HG02763 (cell line): ENCODE measurements at regions not wholly inside any gene's neighbourhood (a gene's known extent, or its start where the extent isn't known, plus 50 kb on each side); places are given as distances from the start of the nearest gene placed in this dataset.

ENCODE experiments used
- ATAC-seq: cut with Tn5 transposase; IDR thresholded peaks from one replicate; pipeline ENCODE4 v1.9.1; 2021; ENCODE audit warnings: mild to moderate bottlenecking, moderate library complexity; ENCODE audit not compliant: unreplicated experiment

DNA sequence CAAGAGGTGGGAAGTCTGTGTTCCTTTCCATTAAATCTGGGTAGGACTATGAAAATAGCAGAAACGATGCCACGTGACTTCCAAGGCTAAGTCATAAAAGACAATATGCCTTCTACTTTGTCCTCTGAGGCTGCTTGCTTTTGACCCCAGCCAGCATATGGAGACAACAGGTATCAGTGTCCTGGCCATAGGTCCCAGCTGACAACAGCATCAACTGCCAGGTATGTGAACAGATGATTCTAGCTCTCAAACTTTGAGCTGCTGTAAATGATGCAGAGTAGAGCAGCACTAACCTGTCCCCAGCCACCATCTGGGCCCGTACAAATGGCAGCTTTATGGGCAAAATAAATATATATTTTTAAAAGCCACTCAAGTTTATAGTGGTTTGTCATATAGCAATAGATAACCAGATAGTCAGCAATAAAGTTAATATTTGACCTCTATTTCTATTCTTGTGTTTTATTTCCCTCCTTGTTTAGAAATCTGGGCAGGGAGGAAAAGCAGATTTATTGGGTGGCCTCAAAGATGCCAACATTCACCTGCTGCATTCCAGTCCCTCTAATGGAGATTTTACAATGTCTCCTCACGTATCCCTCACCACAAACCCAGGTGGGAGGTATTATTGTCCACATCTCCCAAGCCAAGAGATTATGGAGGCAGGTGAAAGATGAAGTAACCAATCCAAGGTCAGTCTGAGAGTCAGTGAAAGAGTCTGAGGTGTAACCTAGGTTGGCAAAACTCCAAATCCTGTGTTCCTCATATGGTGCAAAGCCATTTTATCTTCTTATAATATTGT is 209.6 kb upstream of the LARGE1 start:
- no peak for ATAC-seq

GRCh38 chr22:34135749-34136148 is 215.5 kb upstream of the LARGE1 start:
- ATAC-seq: no peak

- no peak for ATAC-seq
Observed at GRCh38 chr22:34150023-34150422, 229.7 kb upstream of the LARGE1 start.

GRCh38 chr22:34159491-34159890 is 239.2 kb upstream of the LARGE1 start:
- ATAC-seq: no peak

GRCh38 chr22:34160141-34160783 is 240.0 kb upstream of the LARGE1 start:
- no peak for ATAC-seq

- ATAC-seq: no peak
Observed at GRCh38 chr22:34161431-34162123, 241.3 kb upstream of the LARGE1 start.

DNA sequence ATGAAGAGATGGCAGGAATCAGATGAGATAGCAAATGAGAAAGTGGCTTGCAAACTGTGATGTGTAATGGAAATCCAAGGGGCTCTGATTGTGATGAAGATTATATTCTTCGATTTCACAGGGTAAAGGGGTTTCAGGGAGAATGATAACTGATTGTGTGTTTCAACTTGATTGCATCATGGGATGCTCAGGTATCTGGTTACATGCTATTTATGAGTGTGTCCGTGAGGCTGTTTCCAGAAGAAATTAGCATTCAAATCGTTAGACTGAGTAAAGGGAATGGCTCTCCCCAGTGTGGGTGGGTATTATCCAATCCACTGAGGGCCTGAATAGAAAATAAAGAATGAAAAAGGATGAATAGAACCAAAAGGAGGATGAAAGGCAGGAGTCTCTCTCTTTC is 278.7 kb upstream of the LARGE1 start:
- no peak for ATAC-seq

DNA sequence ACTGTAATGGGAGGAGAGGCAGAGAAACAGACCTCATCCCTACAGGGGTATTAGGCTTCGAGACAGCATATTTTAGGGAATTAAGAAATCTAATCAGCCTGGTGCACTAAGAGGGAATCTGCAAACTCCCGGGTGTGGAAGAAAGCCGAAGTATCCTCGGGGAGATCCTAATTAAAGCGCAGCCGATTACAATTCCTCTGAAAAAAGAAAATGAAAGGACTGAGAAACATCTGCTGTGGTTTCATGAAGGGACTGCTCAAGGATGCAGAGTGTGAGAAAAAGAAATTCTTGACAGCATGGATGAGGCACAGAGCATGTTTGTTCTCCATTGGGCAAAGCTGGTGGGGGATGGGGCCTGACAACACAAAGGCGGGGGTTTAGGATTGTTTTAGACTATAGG is 290.0 kb upstream of the LARGE1 start:
- ATAC-seq: no peak

DNA sequence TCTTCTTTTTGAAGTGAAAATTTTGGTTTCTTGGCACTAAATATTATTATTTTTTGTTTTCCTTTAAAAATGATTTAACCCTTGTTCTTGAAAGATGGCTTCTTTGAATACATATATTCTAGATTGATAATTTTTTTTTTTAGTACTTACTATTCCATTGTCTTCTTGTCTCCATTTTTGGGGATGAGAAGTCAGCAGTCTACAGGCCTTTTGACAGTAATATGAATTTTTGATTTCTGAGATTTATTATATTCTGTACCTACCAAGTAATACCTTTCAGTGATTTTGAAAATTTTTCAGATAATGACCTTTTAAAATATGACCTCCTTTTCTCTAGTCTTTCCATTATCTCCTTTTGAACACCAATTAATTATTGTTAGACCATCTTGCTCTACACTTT is 294.1 kb upstream of the LARGE1 start:
- ATAC-seq: no peak

- no peak for ATAC-seq
Observed at GRCh38 chr22:34225278-34225677, 305.0 kb upstream of the LARGE1 start.

- no peak for ATAC-seq
Observed at GRCh38 chr22:34236527-34236926, 316.3 kb upstream of the LARGE1 start.

DNA sequence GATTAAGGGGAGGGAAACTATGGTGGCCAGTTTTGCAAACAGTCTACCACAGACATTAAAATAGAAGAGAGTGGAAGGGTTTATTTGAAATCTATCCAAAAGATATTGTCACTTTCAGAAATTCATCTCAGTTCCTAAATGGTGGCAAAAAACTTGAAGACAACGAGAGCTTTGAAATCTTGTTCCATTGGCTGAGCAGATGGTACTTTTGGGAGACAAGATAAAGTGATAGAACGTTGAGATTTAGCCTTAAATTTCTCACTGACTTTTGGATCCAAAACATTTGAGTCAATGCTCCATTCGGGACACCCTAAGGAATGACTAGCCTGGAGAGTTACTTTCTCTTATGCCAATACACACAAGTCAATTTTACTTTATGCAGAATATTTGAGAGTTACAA is 319.1 kb upstream of the LARGE1 start:
- ATAC-seq: no peak

- ATAC-seq: no peak
Observed at GRCh38 chr22:34243023-34243422, 322.7 kb upstream of the LARGE1 start.

- ATAC-seq: no peak
Observed at GRCh38 chr22:34255042-34255441, 334.8 kb upstream of the LARGE1 start.

GRCh38 chr22:34278121-34278520 is 357.8 kb upstream of the LARGE1 start:
- ATAC-seq: no peak

DNA sequence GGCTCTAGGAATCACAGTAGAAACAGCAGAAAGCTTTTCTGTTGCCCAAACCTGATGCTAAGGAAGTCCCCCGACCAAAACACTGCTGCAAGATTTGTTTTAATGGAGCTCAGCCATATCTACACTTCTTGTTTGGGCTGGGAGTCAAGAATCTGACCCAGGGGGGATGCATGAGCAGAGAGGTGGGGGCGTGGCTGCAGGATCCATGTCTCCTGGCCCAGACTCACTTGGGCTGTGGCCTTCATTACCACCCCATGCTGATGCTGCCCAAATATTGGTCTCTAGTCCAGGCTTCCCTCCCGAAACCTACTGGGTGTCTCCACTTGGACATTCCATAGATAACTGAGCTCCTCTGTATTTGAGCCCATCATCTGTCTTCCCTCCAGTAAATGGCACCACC is 361.5 kb upstream of the LARGE1 start:
- no peak for ATAC-seq

- no peak for ATAC-seq
Observed at GRCh38 chr22:34283844-34284243, 363.6 kb upstream of the LARGE1 start.

- no peak for ATAC-seq
Observed at GRCh38 chr22:34293324-34293723, 373.0 kb upstream of the LARGE1 start.

GRCh38 chr22:34294476-34294875 is 374.2 kb upstream of the LARGE1 start:
- ATAC-seq: no peak

- ATAC-seq: no peak
Observed at GRCh38 chr22:34294986-34295385, 374.7 kb upstream of the LARGE1 start.

- no peak for ATAC-seq
Observed at GRCh38 chr22:34296461-34296860, 376.2 kb upstream of the LARGE1 start.

GRCh38 chr22:34297536-34298120 is 377.4 kb upstream of the LARGE1 start:
- no peak for ATAC-seq
